HFF-Myc (cell line): ENCODE measurements at regions not wholly inside any gene's neighbourhood (a gene's known extent, or its start where the extent isn't known, plus 50 kb on each side); places are given as distances from the start of the nearest gene placed in this dataset.

Source experiments
- DNase-seq: peaks from one replicate; pipeline ENCODE4 v3.0.0-alpha.2; 2011; ENCODE audit warnings: low read depth; ENCODE audit errors: extremely low read depth
- H3K4me3 ChIP-seq: replicated peaks from 2 replicates; pipeline ENCODE4 v1.5.1; 2011; ENCODE audit warnings: low read depth, mild to moderate bottlenecking, control low read depth, low read length
- TF ChIP-seq, protein P1 (sequence below): IDR thresholded peaks from 2 replicates; pipeline ENCODE4 v1.5.1; 2012; ENCODE audit warnings: mild to moderate bottlenecking, low read depth, low read length, control low read depth; ENCODE audit errors: missing control alignments

DNA sequence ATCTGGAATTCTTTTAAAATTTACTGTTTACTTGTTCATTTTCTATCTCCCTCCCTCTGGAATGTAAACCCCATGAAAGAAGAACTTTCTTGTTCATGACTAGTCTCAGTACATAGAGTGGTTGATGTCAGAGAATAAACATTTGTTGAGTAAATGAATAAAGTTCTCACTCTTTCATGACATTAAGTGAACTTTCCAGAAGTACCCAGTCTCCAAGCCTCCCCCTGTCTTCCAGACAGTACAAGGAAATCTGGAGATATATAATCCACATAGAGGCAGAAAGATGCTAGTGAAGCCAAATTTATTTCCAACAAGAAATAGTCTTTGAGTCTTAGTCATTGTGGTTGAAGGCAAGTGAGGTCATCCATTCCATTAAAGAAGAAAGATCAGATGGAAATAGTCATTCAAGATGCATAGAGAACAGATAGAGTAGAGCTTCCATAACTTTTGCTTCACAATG lies 71.5 kb upstream of the GALNT15 start:
- no peak for DNase-seq
- TF ChIP-seq, protein P1, sequence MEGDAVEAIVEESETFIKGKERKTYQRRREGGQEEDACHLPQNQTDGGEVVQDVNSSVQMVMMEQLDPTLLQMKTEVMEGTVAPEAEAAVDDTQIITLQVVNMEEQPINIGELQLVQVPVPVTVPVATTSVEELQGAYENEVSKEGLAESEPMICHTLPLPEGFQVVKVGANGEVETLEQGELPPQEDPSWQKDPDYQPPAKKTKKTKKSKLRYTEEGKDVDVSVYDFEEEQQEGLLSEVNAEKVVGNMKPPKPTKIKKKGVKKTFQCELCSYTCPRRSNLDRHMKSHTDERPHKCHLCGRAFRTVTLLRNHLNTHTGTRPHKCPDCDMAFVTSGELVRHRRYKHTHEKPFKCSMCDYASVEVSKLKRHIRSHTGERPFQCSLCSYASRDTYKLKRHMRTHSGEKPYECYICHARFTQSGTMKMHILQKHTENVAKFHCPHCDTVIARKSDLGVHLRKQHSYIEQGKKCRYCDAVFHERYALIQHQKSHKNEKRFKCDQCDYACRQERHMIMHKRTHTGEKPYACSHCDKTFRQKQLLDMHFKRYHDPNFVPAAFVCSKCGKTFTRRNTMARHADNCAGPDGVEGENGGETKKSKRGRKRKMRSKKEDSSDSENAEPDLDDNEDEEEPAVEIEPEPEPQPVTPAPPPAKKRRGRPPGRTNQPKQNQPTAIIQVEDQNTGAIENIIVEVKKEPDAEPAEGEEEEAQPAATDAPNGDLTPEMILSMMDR = no peak
- H3K4me3 ChIP-seq = no peak overlapping the region

- H3K4me3 ChIP-seq = no peak overlapping the region
- DNase-seq = no peak
- TF ChIP-seq, protein P1 = no peak
These were observed 71.0 kb upstream of the GALNT15 start for GRCh38 chr3:16103472-16103871.

GRCh38 chr3:16104156-16104555 lies 70.3 kb upstream of the GALNT15 start:
- DNase-seq = no peak
- H3K4me3 ChIP-seq = no peak overlapping the region
- TF ChIP-seq, protein P1 = no peak

GRCh38 chr3:16106050-16106449 lies 68.4 kb upstream of the GALNT15 start:
- no peak for DNase-seq
- TF ChIP-seq, protein P1 = no peak
- no peak overlapping the region for H3K4me3 ChIP-seq

DNA sequence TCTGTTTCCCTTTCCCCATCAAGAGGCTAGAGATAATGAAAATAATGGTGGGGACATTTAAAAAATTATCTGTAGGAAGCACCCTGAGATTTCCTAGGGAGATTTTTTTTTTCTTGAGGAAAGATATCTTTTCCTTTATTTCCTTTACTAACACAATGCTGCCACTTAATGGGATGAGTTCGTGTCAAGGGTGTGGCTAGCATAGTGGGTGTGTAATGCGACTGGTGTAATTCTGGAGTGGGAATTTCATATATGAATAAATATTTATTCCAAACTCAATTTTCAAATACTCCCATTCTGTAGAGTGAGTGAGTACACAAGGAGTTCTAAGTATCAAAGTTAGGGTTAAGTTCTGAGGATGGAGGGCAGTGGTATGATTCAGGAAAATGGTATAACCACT lies 66.1 kb upstream of the GALNT15 start:
- TF ChIP-seq, protein P1 = no peak
- DNase-seq = no peak
- no peak overlapping the region for H3K4me3 ChIP-seq

GRCh38 chr3:16109929-16110328 lies 64.6 kb upstream of the GALNT15 start:
- no peak for DNase-seq
- TF ChIP-seq, protein P1 = no peak
- no peak overlapping the region for H3K4me3 ChIP-seq

- no peak for DNase-seq
- H3K4me3 ChIP-seq = no peak overlapping the region
These were observed 61.5 kb upstream of the GALNT15 start for GRCh38 chr3:16112910-16113504.

More at GRCh38 chr3:16112910-16113504, 61.5 kb upstream of the GALNT15 start:
- TF ChIP-seq, protein P1 = no peak
